ENCODE measurements at regions not wholly inside any gene's neighbourhood (a gene's known extent, or its start where the extent isn't known, plus 50 kb on each side); places are given as distances from the start of the nearest gene placed in this dataset.

DNA sequence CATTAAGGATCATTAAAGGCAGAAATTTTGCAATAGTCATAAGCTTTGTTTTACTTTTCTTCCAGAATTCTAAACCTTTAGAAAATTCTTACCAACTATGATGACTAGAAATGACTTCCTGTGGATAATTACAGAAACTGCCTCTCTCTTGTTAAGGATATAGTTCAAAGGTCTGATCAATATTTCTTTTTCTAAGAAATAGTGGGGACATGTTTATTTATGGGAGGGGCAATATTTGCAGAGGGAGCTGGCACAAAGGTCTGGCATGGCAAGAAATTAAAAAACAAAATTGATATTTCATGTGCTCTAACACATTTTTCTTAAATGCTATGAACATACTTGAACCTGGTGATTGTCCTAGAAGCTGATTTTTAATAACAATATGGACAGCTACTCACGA lies 448.9 kb downstream of the KCTD8 start:
- DNase-seq = no peak

DNA sequence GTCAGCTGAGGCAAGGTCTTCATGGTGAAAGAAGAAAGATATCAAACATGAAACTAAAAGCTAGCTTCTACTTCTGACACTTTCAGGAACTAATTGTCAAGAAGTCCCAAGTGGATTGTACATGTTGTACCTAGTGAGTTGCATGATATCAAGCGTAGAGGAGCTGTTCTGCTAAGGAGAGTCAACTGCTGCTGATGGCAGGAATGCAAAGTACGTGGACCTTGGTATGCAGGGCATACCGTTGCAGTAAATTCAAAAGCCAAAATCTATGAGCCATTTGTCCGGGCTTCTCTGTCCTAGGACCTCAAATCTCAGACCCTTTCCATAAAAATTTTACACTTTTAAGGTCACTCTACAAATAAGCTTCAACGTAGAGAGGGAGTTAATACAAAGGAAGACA lies 446.2 kb downstream of the KCTD8 start:
- no peak for DNase-seq

DNA sequence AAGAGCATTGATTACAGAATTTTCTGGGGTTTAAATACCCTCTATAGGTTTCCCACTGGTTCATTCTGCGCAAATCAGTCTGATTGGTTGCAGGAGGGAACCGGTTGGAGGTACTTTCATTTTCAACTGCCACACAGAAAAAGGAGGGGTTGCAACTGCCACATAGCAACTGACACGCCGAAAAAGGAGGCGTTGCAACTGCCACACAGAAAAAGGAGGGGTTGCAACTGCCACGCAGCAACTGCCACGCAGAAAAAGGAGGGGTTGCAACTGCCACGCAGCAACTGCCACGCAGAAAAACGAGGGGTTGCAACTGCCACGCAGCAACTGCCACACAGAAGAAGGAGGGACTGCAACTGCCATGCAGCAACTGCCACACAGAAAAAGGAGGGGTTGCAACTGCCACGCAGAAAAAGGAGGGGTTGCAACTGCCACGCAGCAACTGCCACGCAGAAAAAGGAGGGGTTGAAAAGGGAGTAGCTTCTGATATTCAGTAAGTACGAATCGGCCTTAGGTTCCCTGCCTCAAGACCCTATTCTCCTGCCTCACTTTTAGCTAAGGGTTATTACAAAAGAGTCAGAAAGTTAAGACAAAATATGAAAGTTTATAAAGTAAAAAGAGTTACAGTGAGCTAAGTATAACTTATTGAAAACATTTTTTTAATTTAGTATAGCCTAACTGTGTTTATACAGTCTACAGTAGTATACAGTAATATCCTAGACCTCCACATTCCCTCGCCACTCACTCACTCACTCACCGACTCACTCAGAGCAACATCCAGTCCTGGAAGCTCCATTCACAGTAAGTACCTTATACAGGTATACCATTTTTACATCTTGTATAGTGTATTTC lies 431.8 kb downstream of the KCTD8 start:
- DNase-seq = peak; percentile 8

DNA sequence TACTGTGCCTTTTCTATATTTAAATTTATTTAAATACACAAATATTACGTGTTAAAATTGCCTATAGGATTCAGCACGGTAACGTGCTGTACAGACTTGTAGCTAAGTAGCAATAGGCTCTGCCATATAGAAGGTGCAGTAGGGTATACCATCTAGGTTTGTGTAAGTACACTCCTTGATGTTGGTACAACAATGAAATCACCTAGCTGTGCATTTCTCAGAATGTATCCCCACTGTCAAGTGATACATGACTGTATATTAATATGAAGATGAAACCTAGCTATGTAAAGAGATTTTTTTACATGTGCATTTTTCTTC lies 431.2 kb downstream of the KCTD8 start:
- DNase-seq = no peak

DNA sequence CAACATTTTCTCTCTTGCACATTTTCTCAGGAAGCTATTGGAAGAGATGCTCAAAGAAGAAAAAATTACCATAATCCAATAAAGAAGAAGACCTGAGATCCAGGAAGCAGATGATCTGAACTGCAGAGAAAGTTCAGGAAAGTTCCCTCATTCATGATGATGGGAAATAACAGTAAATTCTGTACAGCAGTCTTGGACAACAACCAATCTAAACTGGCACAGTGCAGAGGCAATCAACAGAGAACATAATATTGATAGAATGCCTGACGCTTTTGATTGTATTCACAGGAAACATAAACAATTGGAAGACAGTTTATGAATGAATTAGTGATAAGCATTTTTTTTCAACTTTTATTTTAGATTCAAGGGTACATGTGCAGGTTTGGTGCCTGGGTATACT lies 428.9 kb downstream of the KCTD8 start:
- no peak for DNase-seq

DNA sequence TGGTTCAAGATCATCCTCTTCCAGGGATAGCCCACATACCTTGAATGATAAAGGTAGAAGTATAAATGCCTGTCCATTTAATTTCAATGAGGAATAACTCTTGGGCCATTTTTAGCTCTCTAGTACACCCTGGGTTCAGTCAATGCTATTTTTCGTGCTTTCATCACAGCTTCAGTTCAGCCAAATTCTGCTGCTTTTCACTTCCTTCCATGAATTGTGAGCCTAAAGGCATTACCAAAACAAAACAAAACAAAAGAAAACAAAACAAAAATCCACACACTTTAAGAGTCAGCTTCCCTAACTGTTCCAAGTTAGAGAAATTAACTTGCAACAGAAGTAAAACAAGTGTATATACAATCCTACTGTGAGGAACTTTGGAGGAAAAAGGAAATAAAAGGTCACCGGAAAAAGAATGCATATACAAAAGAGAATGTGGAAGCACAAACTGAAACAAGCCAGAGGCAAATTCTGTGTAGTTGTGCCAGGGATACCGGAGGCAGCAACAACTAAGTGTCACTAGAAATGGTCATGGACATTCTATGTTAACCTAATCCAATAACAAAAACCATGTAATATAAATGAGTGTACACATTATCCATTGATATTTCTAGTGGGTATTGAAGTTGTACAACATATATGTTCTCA lies 423.1 kb downstream of the KCTD8 start:
- no peak for DNase-seq

DNA sequence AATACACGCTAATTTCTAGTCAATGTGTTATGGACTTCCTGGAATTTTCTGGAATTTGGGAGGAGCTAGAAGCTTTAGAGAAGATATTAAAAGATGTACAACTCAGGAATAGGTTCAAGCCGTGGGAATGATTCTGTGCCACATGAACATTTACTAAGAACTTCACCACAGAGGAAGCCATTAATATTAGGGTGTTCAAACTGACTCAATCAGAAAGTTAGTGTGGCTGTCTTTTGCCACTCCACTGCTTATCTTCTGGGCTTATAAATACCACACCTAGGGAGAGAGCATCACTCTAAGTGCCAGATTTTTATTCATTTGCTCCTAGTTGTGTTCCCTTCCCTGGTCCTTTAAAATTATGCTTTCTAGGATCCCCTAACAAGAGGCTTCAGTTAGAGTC lies 409.8 kb downstream of the KCTD8 start:
- no peak for DNase-seq

DNA sequence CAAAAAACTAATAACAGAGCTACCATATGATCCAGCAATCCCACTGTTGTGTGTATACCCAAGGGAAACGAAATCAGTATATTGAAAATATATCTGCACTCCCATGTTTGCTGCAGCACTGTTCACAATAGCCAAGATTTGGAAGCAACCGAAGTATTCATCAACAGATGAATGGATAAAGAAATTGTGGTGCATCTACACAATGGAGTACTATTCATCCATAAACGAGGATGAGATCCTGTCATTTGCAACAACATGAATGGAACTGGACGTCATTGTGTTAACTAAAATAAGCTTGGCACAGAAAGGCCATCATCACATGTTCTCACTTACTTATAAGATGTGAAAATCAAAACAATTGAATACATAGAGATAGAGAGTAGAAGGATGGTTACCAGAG lies 402.1 kb downstream of the KCTD8 start:
- DNase-seq = no peak

DNA sequence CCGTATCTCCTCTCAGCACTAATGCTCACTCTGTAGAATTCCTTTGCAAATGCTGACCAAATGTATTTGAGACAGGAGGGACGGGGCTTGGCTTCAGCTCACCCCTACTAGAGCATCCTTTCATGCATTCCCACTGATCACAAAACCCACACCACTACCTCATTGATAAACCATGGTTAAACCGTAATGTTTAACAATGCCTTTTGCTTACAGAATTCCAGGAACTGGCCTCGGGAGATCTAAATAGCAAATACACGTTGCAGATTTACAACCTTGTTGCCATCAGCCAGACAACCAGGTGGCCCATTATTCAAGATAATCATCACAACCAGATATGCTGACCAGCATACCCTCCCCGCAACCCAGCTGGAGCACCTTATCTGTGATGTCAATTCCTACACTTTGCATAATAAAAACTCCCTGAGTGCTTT lies 391.9 kb downstream of the KCTD8 start:
- DNase-seq = no peak

DNA sequence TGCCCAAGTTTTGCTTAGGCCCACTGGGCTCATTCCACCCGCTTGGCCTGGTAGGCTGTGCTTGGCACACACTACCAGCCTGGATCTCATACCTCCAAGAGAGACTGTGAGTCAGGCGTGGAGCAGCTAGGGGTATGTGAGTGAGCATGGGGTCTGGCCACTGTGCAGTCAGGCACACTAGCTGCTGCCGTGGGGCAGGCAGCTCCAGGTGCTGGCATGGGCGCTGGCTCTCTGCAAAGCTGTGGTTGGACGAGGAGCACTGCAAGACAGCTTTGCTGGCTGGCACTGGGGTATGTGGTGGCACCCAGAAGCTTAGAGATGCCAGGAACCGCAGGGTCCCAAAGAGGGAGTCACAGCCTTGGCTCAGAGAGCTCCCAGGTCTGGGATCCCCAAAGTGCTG lies 377.8 kb downstream of the KCTD8 start:
- no peak for DNase-seq

DNA sequence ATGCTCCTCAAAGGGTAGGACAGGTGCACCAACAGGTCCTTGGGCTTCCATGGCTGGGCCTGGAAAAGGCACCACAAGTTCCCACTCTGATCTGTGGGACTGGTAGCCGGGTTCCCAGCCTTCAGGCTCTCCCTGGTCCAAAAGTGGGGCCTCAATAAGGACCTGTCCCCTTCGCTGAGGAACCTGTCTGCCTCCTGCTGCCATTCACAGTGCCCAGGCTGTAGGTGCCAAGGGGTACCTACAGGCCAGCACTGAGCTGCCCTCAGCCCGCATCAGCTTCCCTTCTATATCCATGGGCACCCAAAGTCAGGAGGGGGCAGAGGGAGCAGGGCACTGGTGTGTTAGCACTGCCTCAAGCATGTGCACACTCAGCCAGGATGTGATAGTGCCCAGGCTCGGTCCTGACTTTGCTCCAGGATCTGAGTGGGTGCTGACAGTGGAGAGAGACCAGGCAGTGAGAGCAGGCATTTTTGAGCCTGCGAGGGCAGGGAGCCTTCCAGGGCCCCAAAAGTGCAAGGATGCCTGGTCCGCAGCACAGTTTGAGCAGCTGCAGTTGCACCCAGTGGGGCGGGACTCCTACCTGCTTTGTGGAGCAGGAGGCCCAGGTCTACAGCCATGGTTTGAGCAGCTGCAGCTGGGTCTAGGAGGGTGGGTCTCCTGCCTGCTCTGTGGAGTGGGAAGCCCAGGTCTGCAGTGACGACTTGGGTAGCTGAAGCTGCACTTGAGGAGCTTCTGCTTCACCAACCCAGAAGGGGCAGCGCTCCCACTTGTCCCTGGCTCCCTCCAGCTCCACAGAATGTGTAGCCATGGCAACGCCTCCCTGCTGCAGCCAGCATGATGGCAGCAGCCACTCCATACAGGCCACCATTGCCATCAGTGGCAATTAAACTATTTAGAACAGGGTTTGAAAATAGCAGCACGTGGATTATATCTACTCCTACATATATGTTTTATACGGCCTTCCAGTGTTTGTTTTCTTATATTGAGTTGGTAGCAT lies 376.4 kb downstream of the KCTD8 start:
- DNase-seq = no peak

DNA sequence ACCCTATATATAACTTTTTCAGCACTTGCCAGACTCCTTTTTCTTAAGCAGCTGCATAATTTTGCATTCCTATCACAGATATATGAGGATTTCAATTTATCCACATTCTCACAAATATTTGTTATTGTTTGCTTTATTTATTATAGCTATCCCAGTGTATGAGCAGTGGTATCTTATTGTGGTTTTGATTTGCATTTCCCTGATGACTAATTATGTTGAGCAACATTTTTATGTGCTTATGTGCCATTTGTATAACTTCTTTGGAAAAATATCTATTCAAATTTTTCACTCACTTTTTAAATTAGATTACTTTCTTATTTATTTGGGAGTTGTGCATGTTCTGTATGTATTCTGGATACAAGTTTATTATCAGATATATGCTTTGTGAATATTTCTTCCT lies 361.9 kb downstream of the KCTD8 start:
- no peak for DNase-seq

DNA sequence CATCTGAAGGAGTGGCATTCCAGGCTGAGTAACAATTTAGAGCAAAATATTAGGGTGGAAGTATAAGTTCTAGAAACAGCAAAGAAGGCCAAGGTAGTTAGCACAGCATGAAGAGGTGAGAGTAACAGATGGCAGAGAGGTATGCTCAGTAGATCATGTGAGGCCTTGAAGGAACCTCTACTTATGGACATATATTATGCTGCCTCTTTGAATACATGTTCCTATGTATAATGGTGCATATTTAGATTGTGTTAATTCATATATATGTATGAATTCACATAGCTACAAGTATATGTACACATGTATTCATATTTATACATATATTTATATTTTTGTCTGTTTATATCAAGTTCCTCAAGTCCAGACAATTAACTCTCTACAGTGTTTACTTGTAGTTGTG lies 355.2 kb downstream of the KCTD8 start:
- no peak for DNase-seq

DNA sequence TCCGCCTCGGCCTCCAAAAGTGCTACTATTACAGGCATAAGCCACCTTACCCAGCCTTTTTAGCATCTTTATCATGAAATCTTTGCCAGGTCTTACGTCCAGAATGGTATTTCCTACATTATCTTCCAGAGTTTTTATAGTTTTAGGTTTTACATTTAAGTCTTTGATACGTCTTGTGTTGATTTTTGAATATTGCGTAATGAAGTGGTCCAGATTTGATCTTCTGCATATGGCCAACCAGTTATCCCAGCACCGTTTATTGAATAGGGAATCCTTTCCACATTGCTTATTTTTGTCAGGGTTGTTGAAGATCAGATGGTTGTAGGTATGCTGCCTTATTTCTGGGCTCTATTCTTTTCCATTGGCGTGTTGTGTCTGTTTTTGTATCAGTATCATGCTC lies 349.6 kb downstream of the KCTD8 start:
- no peak for DNase-seq

DNA sequence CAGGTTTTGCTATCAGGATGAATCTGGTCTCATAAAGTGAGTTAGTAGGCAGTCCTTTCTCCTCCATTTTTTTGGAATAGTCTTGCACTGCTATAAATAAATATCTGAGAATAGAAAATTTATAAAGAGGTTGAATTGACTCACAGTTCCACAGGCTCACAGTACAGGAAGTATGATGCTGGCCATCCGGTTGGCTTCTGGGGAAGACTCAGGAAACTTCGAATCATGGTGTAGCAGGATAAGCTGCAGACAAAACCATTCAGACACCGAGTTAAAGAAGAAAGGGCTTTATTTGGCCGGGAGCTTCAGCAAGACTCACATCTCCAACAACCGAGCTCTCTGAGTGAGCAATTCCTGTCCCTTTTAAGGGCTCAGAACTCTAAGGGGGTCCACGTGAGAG lies 348.2 kb downstream of the KCTD8 start:
- no peak for DNase-seq

DNA sequence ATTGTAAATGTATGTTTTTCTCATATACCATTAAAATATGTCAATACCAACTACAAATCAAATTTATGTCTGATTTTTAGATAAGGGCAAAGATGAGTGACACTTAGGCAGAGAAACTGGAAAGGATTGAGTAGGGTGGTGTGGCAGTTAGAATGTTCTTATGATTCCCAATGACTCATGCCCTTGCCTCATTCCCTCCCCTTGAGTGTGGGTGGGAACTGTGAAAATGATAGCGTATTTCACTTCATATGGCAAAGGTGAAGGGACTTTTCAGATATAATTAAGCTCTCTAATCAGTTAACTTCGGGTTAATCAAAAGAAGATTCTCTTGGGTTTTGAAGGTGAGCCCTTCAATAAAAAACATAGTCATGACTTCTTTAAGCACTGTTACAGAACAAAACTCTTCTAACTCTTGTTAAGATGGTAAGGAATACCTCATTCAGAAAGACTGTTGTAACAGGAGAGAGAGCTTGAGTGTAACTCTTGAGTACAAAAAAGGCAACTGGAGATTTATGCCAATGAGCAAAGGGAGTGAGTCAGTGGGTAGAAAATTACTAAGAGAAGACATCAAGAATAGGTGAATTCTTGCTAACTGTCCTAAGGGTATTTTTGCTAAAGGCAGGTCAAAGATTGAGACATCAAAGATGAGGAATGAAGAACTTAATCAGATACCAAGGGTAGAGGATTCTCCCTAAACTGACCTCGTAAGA lies 329.5 kb downstream of the KCTD8 start:
- no peak for DNase-seq

DNA sequence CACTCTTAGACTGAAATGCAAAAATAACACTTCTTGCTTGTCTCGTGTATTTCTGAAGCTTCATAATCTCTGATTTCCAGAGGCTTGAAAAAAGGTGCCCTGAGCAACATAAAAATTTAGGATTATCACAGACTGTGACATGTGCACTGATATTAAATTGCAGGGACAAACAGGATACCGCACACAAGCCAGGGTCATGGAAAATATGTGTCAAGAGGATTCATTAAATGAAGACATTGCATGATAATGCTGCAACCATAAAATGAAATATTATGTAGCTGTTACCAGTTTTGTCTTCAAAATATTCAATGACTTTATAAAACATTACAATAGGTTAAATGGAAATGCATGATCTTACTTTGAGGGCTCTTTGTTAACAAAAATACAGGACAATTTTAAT lies 328.0 kb downstream of the KCTD8 start:
- no peak for DNase-seq

DNA sequence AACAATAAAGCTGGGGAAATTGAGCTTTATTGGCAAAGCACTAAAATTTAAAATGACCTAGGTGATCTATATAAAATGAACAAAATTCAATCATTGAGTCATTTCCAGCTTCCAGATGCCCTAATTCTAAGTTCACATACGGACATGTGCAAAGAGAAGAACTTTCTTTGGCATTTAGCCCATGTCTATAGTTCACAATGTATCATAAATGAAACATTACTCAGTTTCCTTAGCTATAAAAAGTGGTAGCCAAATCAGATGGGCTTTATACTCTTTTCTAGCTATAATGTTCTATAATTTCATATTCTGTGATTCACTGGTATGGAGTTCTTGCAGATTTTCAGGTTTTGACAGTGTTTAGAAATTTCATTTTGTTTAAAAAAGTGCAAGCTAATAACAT lies 327.4 kb downstream of the KCTD8 start:
- no peak for DNase-seq
